Fibroblast of skin of right quadriceps (primary cell): ENCODE measurements at regions not wholly inside any gene's neighbourhood (a gene's known extent, or its start where the extent isn't known, plus 50 kb on each side); places are given as distances from the start of the nearest gene placed in this dataset.
A peak's percentile ranks its signal among the peaks of the same experiment; 100 is the strongest.
"Not testable (repeated sequence)": the region's sequence is repeated elsewhere in the genome, so short reads cannot be mapped to it uniquely, and the experiment has no call there.

Experiments
- DNase-seq: peaks from one replicate; pipeline ENCODE4 v3.0.0-alpha.2; 2013

DNA sequence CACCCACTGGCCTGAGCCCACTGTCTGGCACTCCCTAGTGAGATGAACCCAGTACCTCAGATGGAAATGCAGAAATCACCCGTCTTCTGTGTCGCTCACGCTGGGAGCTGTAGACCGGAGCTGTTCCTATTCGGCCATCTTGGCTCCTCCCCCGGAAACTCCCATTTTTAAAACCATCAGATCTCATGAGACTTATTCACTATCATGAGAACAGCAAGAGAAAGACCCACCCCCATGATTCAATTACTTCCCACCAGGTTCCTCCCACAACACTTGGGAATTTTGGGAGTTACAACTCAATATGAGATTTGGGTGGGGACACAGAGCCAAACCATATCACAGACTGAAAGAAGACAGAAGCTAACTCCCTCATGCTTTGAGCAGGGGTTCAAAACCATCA, 134.5 kb downstream of the SLC39A8 start:
- not testable (repeated sequence) for DNase-seq

DNA sequence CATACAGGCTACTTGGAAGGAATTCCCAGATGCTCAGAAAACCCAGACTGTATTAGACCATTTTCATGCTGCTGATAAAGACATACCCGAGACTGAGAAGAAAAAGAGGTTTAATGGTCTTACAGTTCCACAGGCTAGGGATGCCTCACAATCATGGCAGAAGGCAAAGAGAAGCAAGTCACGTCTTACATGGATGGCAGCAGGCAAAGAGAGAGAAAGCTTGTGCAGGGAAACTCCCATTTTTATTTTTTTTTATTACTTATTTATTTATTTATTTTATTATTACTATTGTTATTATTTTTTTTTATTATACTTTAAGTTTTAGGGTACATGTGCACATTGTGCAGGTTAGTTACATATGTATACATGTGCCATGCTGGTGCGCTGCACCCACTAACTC, 140.6 kb downstream of the SLC39A8 start:
- DNase-seq, result not testable (repeated sequence)

DNA sequence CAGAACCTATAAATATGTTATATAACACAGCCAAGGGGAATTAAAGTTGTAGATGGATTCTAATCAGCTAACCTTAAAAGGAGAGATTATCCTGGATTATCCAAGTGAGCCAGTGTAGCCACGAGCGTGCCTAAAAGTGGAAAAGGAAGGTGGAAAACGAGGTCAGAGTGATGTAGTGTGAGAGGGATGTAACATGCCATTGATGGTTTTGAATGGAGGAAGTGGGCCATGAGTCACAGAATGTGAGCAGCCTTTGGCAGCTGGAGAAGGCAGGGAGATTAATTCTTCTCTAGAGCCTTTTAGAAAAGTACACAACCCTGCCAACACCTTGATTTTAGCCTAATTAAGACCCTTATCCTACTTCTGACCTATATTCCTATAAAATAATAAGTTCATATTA, 149.1 kb downstream of the SLC39A8 start:
- peak; percentile 2 for DNase-seq

DNA sequence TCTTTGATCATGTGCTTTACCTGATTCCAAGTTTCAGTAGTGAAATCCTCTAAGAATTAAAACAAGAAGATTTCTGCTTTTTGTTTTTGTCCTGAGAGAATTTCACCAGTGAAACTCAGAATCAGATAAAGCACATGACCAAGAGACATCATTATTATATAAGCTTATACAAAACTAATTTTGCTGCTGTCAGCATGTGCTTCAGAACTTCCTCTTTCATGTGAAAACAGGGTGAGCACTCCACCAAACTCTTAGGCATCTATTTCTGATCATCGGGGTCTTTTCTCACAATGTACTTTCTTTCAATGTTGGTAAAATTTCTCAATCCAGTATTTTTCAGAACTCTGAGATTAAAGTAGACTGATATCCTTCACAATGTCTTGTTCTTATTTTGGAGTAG, 152.1 kb downstream of the SLC39A8 start:
- DNase-seq, result no peak

DNA sequence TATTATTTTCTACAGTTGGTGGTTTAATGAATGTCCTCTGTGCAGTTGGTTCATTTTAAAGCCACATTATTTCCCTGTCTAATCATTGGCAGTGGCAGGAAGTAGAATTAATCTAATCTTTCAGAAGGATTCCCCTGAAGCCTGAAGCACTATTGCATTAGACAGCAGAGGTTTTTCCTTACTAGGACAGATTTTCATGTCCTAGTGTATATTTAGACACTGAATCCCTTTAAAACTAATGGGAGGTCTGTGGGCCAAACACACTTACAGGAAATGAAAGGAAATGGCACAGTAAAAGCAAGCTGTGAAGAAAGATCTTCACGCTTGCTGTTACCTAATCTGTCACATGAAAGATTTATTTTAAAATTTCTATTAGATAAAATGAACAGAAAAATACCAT, 165.2 kb downstream of the SLC39A8 start:
- DNase-seq, result no peak

DNA sequence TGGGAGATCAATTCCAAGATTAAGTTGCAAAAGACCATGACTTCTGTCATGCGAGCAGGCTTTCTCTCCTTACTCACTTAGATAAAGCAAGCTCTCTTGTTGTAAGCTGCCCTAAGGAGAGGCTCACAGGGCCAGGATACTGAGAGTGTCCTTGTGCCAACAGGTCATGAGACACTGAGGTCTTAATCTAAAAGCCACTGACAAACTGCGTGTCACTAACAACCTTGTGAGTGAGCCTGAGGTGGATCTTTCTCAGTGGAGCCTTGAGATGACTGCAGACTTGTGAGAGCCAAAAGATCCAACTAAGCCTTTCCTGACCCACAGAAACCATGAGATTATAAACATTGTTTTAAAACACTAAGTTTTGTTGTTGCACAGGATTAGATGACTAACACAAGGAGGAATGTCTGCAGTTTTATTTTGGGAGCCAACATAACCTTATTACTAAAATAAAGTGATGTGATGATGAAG, 170.5 kb downstream of the SLC39A8 start:
- peak; percentile 27 for DNase-seq

DNA sequence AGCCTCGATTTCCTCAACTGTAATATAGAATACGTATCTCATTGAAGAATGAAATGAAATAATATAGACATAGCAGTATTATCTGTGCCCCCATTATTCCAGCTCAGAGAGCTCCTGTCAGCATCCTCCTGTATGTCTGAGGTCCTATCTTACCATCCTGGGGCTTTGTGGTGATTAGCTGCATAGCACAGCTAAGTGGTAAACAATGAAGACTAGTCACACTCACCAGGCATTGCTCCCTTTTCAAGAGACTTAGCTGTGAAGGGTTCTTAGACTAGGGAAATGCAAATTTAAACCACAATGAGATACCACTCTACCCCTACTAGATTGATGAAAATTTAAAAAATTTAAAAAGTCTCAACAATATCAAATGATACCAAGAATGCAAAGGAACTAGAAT, 172.9 kb downstream of the SLC39A8 start:
- DNase-seq, result no peak

DNA sequence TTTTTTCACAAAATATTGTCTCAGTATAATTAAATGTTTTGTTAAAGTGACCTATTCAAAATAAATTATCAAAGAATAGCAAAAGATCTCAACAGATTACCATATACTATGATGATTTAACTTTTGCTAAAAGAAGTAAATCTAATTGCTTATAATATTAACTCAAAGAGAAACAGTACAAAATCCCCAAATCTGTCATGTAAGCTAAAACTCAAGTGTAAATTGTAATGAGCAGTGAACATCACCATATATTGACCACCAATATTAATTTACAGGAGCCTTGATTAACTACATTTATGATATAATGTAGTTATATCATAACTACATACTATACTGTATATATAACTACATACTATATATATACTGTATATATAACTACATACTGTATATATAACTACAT, 174.4 kb downstream of the SLC39A8 start:
- DNase-seq, result no peak

DNA sequence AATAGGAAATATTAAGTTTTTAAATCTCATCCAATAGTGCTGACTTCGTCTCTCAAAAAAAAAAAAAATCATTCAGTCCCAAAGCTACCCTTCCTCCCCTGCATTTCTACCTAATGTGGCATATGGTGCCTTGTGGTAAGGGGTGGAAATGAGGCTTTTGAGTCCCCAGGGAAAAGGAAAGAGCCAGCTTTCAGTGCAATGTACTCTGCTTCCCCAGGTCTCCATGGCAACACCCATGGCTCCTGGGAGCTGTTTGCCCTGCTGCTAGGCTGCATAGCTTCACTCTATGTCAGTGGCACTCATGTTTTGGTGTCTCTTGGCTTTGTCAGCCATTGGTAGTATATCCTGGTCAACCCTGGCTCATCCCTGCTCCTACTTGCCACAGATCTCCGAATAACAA, 175.9 kb downstream of the SLC39A8 start:
- peak; percentile 3 for DNase-seq

DNA sequence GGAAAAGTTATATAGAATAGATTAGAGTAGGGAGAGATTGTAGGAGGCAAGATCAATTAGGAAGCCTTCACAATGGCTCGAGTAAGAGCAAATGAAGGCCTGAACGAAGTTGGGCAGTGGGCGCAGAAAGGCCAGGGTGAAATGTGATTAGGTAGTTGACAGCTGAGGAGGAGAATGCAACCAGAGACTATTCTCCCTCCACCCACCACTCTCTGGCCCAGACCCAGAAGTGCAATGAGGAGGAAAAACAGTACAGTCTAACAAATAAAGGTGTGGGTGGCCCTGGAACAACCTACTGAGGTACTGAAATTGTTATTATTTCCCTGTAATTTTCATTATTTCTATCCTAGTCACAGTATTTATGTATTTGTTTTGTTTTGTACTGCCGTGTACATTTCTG, 176.7 kb downstream of the SLC39A8 start:
- no peak for DNase-seq

DNA sequence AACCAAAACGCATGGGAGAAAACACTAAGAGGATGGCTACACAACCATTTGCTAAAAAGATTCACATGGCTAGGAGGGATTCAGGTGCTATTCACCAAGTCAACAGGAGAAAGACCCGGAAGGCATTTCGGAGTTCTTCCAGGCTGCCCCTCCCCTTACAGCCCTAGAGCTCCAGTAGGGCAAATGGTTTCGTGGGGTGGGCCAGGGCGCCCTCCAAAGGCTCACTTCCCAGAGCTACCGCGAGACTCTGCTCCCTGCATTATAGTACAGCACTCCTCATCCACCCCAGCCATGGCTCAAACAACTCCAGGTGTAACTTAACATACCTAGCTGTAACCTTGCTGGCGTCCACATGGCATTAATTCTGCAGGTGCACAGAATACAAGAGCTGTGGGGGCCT, 179.7 kb downstream of the SLC39A8 start:
- no peak for DNase-seq

DNA sequence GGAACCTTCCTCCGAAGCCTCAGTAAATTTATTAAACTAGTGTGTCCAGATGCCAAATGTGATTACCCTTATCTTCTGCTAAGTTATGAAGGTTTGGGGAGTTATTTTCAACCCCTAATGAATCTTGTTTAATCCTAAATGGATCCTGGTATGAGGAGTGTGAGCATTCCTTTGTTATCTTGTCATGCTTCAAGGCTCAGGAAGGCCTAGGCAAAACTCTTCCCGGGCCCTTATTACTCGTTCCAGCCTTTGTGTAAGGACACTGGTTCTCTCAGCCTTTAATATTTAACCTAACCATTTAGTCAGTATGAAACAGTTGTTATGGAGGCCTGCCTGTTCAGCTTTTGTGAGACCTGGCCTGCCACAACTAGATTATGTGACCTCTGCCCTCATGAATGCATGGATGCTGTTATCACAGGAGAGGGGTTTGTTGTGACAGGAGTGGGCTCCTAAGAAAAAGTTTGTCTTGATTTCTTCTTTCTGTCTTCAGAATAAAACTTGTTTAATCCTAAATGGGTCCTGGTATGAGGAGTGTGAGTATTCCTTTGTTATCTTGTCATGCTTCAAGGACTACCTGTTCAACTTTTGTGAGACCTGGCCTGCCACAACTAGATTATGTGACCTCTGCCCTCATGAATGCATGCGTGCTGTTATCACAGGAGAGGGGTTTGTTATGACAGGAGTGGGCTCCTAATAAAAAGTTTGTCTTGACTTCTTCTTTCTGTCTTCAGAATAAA, 181.7 kb downstream of the SLC39A8 start:
- DNase-seq, result no peak

DNA sequence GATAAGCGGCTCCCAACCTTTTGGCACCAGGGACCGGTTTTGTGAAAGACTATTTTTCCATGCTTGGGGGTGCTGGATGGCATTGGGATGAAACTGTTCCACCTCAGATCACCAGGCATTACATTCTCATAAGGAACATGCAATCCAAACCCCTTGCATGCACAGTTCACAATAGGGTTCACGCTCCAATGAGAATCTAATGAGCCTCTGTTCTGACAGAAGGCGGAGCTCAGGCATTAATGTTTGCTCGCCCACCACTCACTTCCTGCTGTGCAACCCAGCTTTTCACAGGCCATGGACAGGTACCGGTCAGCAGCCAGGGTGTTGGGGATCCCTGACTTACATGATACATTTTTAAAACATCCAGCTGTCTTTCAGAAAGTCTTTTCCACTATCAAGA, 187.3 kb downstream of the SLC39A8 start:
- DNase-seq, result no peak

DNA sequence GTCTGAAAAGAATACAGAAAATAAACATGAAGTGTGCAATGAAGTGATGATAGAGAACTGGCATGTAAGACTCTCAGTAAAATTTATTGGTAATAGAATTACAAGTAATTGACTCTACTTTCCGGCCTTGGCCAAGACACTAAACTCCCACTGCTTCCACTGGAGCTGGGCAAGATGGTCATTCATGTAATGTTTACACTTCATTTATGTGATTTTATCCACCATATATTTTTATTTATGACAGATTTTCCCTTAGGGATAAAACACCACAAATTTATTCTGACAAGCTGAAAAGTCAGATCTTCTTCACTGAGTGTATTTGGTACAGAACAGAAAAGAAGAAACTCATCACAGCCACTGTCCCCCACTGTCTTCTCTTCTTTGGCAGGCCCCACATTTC, 191.9 kb downstream of the SLC39A8 start:
- no peak for DNase-seq

DNA sequence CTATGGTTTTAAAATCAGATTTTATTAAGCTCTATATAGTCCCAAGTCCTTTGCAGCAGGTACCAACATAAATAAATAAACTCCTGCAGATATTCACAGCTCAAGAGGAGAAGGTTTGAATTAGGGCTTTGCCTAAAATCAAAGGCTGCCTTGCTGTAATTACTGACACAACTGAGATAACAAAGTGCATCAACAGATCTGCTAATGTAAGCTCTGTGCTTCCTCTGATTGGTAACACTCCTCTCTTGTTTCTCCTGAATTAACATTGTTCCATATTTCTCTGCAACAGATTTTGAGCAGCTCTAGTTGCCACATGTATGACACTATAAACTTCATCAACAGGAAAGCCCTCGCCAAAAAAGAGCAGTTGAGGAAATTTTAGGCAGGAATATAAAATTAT, 193.6 kb downstream of the SLC39A8 start:
- no peak for DNase-seq

DNA sequence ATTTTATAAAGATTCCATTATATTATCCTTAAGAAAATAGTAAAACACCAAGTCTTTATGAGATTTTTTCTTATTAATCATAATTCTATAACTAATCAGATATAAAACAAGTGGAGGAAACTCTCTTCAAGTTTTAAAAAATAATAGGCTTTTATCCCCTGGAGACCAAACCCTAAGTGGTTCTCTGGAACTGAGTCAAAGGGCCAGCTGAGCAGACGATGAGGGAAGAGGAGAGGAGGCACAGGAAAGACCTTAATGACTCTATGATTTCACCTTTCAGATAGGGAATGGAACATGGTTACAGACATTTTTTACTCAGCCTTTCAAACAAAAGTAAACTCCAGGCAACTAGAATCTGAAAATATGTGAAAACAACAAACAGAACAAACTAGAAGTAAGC, 201.8 kb downstream of the SLC39A8 start:
- DNase-seq, result no peak

DNA sequence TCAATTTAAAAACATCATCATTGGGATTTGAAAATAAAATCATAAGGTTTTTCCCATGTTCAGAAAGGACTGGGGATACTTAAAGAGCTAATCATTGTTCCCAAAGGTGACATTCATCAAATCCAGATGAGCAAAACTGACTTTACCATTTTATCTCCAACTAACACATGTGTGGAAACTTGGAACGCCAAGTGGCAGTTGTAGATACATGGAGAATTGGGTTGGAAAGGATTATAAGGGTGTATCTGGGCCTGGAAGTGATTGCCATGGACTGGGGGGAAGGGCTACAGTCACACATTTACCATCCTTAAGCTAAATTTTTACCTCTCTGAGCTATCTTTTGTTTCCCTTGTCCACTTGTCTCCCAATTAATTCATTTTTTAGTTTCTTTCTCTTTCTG, 203.4 kb downstream of the SLC39A8 start:
- DNase-seq, result no peak

DNA sequence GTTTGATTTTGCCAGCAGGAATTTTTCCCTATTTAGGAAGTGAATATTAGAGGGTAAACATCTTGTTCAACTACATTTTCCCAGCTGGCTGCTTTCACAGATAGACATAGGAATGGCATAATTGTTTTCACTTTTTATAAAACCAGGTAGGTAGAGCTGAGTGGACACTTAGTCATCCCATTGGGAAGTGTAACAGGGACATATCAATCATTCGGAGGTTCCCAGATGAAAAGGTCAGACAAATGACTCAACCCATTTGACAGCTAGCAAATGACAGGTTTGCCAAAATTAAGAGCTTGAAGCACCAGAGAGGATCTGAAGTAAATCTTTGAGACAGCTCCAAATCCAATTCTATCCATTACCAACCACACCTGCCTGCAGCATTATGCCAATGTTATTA, 205.3 kb downstream of the SLC39A8 start:
- DNase-seq, result no peak

DNA sequence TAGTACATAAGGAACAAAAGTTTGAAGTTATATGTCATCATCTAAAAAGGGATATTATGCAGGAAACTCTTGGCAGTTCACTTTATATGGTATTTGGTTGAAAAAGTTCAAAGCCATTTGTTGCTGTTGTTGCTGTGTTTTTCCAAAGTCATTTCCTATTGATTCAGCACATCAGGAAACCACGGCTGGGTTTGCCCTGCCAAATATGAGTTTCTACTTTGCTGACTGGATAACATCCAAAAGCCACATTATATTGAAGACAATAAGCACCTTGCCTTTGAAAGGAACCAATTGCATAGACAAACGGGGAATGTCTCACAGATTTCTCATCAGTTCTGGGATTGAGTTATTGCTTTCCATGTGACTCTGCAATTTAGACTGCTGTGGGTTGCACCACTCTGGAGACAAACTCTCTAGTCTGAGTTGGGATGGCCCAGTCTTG, 206.1 kb downstream of the SLC39A8 start:
- DNase-seq, result peak; percentile 47

DNA sequence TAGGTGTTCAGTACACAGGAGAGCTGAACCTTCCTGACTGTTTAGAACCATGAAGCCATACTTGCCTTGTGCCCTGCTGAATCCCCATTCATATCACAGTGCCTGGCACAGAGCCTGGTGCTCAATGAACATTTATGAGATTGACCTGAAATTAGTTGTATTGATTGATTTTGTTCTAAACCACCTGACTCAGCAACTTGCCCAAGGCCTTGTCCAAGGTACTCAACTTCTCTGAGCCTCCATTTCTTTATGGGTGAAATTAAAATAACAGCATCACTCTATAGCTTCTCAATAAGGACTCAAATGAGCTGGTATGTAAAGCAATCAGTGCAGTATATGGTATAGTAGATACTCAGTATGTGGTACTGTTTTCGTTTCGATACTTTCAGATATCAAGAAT, 208.1 kb downstream of the SLC39A8 start:
- DNase-seq, result no peak

DNA sequence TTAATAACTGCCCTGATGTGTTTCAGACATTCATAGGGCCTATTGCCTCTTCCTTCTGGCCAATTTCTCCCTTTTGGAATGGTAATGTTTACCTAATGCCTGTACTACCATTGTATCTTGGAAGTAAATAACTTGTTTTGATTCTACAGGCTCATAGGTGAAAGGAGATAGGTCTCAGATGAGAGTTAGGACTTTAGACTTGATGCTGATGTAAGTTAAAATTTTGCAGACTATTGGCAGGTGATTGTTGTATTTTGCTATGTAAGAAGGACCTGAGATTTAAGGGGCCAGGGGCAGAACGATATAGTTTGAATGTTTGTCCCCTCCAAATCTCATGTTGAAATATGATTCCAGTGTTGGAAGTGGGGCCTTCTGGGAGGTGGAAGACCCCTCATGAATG, 215.5 kb downstream of the SLC39A8 start:
- no peak for DNase-seq
